ENCODE measurements at regions not wholly inside any gene's neighbourhood (a gene's known extent, or its start where the extent isn't known, plus 50 kb on each side); places are given as distances from the start of the nearest gene placed in this dataset.

- no peak overlapping the region for H3K27ac ChIP-seq (ENCODE audit: low read depth)
- peak overlapping the region; percentile 47; the same call in 1 of the 2 replicates for H2AFZ ChIP-seq
- no peak overlapping the region for H3K4me3 ChIP-seq
Measured at GRCh38 chr21:36606287-36606982, 92.5 kb upstream of the SIM2 start.

GRCh38 chr21:36606983-36607325 lies 92.0 kb upstream of the SIM2 start:
- H3K36me3 ChIP-seq (ENCODE audit: insufficient read depth), result no peaks in the 10 kb centered on the region; the same call in 1 of the 2 replicates
- H3K9me2 ChIP-seq (ENCODE audit: insufficient read depth), result peaks cover 9% of the 10 kb centered on the region; the same call in 1 of the 2 replicates
- no peak for ATAC-seq
- Mint-ChIP-seq H3K36me3 (ENCODE audit: low read depth) (no peaks in the 10 kb centered on the region), H3K4me3 (no peak overlapping the region), H3K27me3 (ENCODE audit: insufficient read depth, low read depth, poor library complexity) (peaks cover 5% of the 10 kb centered on the region), H3K4me1 (peaks cover 8% of the 10 kb centered on the region; the same call in 2 of the 3 replicates), H3K27ac (no peak overlapping the region), H3K9me3 (peaks cover 4% of the 10 kb centered on the region; the same call in 2 of the 3 replicates)
- no peak overlapping the region for H3K4me2 ChIP-seq
- TF ChIP-seq CTCF (conservative IDR thresholded peaks at IDR 0.05; ENCODE audit: low read depth in 2 of 2), result 0 out of 4 replicates have a peak, but pooled peaks of 1 of the 2 experiments have one; percentile 9
- no peak for TF ChIP-seq ZNF114 (CRISPR knock-in tag; IDR thresholded peaks at IDR 0.05)
- no peak for TF ChIP-seq JUNB (IDR thresholded peaks at IDR 0.05; ENCODE audit: unreplicated experiment)
- TF ChIP-seq NANOG (IDR thresholded peaks at IDR 0.05; ENCODE audit: borderline replicate concordance), result no peak
- TF ChIP-seq CREB1 (CRISPR knock-in tag; IDR thresholded peaks at IDR 0.05; ENCODE audit: low read depth), result no peak
- no peak for TF ChIP-seq STAT1 (IDR thresholded peaks at IDR 0.05; ENCODE audit: unreplicated experiment)
- H3K79me2 ChIP-seq (replicated peaks; ENCODE audit: insufficient read depth), result no peaks in the 10 kb centered on the region
- no peak overlapping the region for H3K27ac ChIP-seq (ENCODE audit: low read depth)
- no peaks in the 10 kb centered on the region for H3K27me3 ChIP-seq (ENCODE audit: insufficient read depth)
- no peak overlapping the region for H2AFZ ChIP-seq
- H4K20me1 ChIP-seq (replicated peaks; ENCODE audit: insufficient read depth), result no peaks in the 10 kb centered on the region
- H3K4me1 ChIP-seq (ENCODE audit: insufficient read depth), result peaks cover 9% of the 10 kb centered on the region; the same call in 1 of the 2 replicates
- no peak overlapping the region for H3K4me3 ChIP-seq
- no peak for DNase-seq (ENCODE audit: low spot score)
- no peaks in the 10 kb centered on the region for H3F3A ChIP-seq (replicated peaks; ENCODE audit: low read depth)

More at GRCh38 chr21:36606287-36606982, 92.5 kb upstream of the SIM2 start:
- peaks cover 9% of the 10 kb centered on the region; the same call in 1 of the 2 replicates for H3K4me1 ChIP-seq (ENCODE audit: insufficient read depth)
- ATAC-seq (peak; percentile 86), DNase-seq (ENCODE audit: low spot score) (peak; percentile 35)
- no peaks in the 10 kb centered on the region for H3K79me2 ChIP-seq (replicated peaks; ENCODE audit: insufficient read depth)
- H3K27me3 ChIP-seq (ENCODE audit: insufficient read depth), result no peaks in the 10 kb centered on the region
- Mint-ChIP-seq H3K4me1 (peaks cover 8% of the 10 kb centered on the region; the same call in 2 of the 3 replicates), H3K4me3 (no peak overlapping the region), H3K36me3 (ENCODE audit: low read depth) (no peaks in the 10 kb centered on the region), H3K27me3 (ENCODE audit: insufficient read depth, low read depth, poor library complexity) (peaks cover 5% of the 10 kb centered on the region), H3K9me3 (peaks cover 4% of the 10 kb centered on the region; the same call in 2 of the 3 replicates), H3K27ac (no peak overlapping the region)
- no peaks in the 10 kb centered on the region for H4K20me1 ChIP-seq (replicated peaks; ENCODE audit: insufficient read depth)
- peaks cover 9% of the 10 kb centered on the region; the same call in 1 of the 2 replicates for H3K9me2 ChIP-seq (ENCODE audit: insufficient read depth)
- no peak overlapping the region for H3K4me2 ChIP-seq
- H3K36me3 ChIP-seq (ENCODE audit: insufficient read depth), result no peaks in the 10 kb centered on the region; the same call in 1 of the 2 replicates
- TF ChIP-seq CREB1 (CRISPR knock-in tag; IDR thresholded peaks at IDR 0.05; ENCODE audit: low read depth) (no peak), CTCF (conservative IDR thresholded peaks at IDR 0.05; ENCODE audit: low read depth in 2 of 2) (peak; percentile 32 to 40; a peak in 3 of 4 replicates)
- no peaks in the 10 kb centered on the region for H3F3A ChIP-seq (replicated peaks; ENCODE audit: low read depth)
